ENCODE measurements at regions not wholly inside any gene's neighbourhood (a gene's known extent, or its start where the extent isn't known, plus 50 kb on each side); places are given as distances from the start of the nearest gene placed in this dataset.
A peak's percentile ranks its signal among the peaks of the same experiment; 100 is the strongest.

DNA sequence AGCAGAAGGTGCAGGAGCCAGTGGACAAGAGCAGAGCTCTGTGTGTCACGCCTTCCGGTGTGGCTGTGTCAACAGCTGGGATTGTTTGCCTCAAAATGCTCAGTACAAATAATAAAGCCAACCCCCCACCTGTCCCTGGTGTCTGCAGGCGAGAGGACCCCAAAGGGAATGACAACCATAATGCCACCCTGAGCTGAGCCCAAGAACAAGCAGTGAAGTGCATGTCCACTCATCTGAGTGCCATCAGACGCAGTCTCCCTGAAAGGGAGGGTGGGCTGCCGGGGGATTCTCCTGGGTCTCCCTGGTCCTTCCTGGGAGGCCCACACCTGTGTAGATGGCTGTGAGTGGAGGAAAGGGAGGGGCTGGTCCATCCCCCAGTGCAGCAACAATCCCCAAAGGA lies 328.8 kb upstream of the IRX1 start:
- no peak for DNase-seq

DNA sequence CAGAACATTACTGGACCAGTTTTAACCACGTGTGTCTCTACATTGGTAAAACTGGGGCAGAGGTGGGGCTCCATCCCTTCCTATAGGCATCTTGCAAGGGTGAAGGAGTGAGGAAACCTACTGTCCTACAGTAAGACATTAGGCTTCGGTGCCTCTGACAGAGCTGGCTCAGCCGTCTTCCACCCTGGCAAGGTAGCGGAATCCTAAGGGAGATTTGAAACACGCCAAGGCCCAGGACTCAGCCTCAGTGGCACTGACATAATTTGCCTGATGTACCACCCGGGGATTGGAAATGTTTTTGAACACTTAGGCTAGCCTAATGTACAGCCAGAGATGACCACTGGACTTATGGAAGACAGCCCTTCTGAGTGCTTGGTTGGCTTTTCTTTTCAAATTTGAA lies 329.7 kb upstream of the IRX1 start:
- no peak for DNase-seq

DNA sequence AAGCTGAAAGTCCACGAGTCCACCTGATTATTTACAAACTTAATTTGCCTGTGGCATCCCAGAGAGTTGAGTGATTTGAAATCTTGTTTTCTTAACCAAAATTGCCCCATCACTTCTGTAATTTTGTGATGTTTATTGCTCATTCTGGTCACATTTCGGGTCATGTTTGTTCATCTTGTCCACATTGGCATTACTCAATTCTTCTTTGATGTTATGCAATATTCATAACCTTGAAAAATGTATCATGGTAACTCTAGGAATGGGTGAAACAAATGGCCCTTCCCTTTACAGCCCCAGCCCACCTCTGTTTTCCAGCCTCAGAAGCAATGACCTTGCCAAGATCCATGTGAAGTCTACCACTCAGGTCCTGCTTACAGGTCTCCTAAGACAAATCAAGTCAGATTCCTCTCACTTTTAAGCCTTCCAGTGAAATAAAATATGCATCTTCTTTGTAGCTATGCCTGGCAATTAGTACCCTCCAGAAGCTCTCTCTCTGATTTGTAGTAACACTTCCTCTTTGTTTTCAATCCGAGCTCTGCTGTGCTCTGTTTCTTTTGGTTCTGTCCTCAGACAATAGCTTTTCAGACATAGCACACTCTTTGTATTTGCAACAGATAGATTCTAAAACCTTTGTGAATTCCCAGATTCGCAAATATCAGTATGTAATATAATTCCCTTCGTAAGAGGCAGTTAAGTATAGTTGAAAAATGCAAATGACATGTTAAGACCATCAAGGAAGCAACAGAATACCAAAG lies 330.3 kb upstream of the IRX1 start:
- no peak for DNase-seq

DNA sequence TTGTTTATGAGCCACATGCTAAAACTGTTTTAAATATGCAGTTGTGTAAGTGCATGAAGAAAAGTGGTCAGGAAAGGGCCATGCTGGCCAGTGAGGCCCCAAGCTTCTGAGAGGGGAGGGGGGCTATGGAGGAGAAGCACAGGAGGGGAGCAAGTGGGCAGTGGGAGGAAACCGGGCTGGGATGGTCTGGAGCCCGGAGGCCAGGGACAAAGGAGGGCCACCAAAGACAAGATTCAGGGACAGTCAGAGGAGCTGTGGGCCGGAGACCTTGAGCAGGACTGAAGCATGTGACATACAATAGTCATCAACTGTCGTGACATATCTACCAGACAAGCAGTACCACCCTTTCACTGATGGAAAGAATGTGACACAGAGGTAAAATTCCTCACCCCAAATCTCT lies 333.2 kb upstream of the IRX1 start:
- DNase-seq: no peak

DNA sequence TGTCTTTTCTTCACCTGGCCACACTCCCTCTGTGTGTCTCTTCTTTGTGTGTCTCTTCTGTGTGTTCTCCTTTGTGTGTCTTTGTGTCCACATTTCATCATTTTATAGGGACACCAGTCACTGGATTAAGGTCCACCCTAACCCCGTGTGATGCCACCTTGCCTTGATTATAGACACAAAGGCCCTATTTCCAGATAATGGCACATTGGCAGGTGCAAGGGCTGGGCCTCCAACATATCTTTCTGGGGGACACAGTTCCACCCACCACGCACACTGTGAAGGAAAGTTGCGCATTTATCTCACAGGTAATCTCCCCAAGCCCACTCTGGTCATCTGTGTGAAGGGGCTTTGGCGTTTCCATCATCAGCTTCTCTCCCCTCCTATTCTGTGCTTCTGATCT lies 334.6 kb upstream of the IRX1 start:
- no peak for DNase-seq

DNA sequence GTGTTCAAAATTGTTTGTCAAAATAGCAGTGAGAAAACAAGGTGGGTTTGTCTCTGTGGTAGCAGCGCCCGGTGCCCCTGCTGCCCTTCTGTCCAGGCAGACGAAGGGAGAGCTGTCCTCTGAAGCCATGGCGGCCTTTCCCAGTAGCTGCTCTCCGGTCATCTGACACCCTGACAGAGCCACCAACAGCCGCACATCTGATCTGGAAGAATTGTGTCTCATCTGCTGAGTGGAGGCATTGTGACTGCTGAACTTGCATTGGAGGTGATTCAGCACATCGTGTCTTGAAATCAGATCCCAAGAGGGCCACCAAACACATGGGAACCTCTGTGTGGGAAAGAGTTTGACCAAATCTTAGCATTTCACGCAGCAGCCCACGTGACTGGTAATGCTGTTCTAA lies 337.6 kb upstream of the IRX1 start:
- no peak for DNase-seq

DNA sequence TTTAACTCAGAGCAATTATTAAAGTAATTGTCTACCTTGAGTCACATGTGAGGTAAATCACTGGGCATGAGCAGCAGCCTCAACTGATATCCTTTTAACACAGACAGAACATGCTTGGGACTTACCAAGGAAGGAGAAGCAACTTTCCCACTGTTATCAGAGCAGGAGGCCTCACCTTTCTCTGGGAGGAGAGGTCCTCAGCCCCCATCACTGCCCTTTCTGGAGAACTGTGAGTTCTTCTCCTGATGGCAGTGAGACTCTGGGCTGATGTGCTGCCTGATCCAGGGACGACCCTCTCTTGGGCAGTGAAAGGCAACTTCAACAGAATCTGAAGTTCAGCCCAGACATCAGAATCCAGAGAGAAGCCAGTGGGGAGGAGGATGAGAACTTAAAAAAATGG lies 343.4 kb upstream of the IRX1 start:
- no peak for DNase-seq

DNA sequence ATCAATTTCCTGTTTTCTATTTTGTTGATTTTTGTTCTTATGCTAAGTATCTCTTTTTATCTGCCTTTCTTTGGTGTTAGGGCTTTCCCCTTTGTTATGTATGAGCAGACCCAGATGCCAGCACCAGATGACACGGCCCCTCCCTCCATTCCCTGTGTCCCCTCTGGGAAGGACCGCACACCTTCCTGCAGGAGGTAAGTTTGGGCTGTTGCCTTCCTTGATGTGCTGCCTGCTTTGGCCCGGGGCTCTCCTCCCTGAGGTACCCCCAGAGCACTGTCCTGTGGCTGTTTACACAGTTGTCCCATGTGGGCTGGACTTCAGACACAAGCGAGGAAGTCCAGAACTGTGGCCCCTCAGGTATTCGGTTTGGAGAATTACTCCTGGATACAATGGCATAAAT lies 343.8 kb upstream of the IRX1 start:
- no peak for DNase-seq

DNA sequence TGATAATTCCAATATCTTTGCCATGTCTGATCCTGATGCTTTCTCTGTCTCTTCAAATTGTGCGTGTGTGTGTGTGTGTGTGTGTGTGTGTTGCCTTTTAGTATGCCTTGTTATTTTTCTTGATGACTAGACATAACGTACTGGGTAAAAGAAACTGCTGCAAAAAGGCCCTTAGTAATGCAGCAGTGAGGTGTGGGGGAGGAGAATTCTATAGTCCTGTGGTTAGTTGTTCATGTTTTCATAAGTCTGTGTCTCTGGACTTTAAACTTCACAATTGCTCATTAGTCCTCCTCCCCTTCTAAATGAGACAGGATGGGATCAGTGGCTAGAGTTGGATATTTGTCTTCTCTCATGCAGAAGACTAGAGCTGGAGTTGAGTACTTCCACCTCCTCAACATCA lies 346.2 kb upstream of the IRX1 start:
- DNase-seq: no peak

DNA sequence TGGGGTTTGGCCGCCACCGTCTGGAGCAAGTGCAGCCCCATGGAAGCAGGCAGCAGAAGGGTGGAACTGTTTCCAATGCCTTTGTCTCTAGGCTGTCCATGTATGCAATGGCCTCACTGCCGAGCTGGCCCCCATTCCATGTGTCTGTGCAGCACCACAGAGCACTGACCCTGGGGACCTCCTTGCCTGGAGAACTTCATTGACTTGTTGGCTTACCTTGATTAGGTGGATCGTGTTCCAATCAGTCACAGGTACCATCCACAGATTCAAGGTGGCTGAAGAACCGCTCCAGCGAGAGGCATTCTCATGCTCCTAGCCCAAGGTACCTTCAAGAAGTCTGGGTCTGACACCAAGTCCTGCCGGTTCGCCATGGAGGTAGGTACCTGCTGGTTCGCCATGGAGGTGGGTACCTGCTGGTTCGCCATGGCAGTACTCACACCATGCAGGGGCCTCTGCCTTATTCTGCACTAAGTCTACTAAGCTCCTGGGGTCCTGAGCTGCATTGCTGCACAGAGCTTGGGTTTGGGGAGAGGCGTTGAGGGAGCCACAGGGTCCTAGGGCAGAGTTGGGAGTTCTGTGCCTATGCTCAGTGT lies 358.3 kb upstream of the IRX1 start:
- no peak for DNase-seq

DNA sequence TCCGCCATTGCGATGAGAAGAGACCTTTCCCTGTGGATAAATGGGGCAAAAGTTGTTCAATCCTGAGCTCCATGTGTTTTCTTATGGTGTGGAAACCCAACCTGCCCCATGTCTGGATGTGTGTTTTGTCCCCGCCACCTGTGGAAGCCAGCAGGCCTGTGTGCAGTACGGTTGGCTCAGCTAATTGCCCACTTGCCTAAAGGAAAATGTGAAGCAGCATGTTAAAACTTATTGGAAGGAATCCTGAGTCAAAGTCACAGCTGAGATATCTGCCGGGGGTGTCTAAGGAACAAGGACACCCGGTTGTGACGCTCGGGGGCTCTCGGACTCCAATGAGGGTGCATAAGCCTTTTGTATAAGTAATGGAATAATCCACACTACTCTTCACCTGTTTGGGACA lies 361.1 kb upstream of the IRX1 start:
- DNase-seq: no peak

DNA sequence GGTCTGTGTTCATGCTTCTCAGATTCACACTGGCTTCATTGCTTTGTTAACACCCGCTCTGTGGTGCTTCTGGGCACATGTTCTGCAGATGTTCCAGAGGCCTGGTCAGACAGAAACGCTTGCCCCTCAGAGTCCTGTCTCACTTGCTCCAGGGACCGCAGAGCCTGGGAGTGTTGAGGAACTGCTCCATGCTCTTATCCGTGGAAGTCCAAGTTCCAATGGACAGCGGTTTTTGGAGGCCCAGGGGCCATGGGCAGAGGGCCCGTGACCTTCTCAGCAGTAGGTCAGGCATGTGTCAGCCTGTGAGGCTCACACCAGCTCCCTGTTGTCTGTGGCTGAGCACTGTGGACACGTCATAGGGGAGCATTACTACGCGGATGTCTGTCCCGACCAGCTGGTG lies 364.7 kb upstream of the IRX1 start:
- DNase-seq: no peak

DNA sequence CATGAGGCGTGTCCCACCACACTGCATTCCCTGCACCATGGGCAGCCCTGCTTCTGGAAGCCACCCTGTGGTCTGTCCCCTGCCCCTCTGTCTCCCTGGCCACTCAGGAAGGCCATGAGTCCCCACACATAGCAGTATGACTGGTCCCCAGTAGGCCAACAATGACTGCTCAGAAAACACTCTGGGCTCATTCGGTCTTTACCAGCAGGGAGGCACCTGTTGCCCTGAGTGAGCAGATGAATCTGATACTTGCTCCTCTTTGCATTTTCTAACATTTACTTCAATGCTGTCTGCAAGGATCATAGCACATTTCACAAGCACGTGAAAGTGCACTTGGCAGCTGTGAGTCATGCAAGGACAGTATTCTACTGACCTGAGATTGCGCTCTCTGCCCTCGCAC lies 365.4 kb upstream of the IRX1 start:
- no peak for DNase-seq

DNA sequence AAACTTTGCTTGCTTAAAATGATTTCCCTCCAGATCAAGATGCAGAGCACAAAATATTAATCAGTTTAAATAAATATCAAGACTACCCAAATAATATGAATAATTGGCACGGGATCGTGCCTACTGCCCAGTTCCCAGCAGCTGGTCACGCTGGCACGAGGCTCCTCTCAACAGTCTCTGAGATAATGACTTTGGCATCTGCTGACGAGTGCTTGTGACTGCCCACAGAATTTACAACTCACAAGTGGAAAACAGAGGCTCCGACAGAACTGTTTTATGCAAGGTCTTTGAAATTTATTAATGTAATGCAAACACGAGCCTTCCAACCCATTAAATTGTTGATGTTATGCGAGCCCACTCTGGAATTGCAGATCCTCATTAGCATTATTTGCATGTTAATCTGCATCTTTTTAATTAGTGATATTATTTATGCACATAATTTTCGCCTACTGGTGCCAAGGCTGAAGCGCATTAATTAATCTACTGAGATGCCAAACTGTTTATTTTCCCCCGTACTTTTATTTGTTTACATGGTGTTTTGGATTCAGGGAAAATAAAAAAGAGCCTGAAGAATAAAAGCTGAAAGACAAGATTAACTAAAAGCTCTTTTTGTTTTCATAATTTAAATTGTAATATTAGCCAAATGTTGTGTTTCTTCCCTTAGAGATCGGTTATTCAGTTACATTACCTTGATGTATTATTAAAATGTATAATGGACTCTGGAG lies 369.3 kb upstream of the IRX1 start:
- DNase-seq: peak; percentile 6 to 37

DNA sequence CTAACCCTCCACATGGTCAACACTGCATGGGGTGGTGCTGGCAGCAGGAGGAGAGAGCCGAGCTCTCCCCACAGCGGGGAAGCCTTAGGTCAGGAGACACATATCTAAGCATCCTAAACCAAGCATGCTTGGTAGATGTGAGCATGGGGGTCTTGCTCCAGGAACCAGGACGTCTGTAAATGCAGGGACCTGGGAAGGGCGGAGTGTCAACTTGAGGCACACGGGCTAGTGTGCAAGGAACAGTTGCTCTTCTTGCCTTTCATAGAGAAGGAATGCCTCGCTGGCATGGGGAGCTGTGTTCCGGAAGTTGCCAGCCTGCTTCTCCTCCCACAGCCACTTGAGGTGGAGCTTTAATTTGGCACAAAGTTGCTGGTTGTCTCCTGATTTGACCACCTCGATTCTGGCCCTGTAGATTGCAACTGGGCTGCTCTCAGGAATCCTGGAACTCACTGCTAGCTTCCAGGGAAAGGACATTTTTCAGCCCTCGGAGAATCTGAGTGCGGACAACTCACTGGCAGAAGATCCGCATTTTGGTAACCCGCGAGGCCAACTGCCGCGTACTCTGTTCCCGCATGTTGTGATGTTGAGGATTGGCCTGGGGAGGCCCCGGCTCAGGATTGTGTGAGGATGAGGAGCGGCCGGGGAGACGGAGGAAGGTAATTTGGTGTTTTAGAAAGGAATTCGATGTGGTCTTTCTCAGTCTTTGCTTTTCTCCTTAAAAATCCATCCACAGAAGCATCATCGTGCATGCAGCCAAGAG lies 370.3 kb upstream of the IRX1 start:
- DNase-seq: no peak

DNA sequence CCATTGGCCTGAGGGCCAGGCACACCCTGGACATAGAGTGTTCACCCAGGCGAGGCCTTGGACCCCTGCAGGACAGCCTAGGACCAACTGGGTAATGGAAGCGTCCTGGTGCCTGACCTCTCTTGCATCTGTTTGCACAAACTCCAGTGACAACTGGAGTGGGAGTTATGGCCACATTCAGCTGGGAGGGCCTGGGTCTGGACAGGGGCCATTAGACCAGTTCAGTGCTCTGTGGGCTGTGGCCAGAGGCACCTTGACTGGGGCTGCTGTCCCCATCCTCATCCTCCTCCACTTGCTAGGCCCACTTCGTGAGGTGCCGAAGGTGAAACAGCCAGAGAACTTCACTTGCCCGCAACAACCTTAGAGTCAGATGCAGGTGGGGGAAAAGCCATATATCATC lies 372.7 kb upstream of the IRX1 start:
- no peak for DNase-seq

DNA sequence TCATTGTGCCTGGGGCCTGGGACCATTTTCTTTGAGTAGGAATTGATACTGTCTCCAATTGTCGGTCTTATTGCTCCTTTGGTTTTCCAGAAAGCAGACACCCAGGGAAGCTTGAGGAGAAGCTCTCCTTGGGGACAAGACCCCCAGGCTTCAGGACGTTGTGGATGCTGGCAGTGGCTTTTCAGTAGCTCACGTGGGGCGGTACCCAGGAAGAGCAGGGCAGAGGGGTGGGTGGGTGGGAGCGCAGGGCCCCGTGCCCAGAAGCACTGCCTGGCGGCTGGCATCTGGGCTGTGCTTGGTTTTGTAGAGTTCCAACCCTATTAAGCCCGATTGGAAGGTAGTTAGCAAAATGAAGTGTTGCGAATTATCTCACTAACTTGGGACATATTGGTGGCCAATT lies 374.2 kb upstream of the IRX1 start:
- no peak for DNase-seq

DNA sequence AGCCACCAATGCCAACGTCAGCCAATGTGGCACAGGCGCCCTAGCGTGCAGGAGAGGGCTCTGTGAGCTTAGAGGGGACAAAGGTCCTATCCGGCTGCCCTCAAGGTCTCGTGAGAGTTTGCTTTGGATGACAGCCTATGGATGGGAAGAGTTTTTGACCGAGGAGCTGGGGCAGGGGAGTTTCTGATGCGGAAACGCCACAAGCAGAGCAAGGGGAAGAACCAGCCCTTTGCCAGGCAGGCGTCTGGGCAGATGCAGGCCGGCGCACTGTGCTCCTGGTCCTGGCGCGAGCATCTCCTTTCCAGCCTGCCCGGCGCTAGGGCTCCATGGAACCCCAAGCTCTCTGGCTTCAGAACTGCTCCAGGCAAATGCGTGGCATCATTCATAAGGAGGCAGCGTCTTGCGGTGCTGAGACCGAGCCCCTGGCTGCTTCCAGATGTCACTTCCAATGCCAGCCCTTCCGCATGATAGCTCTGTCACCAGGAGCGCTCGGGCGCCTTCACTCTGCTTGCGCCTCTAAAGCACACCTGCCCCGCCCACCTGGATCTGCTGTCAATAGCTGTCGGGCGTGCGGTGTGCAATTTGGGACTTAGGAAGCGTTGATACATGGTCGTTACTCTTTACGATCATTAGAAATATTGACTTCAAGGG lies 374.9 kb upstream of the IRX1 start:
- DNase-seq: no peak

DNA sequence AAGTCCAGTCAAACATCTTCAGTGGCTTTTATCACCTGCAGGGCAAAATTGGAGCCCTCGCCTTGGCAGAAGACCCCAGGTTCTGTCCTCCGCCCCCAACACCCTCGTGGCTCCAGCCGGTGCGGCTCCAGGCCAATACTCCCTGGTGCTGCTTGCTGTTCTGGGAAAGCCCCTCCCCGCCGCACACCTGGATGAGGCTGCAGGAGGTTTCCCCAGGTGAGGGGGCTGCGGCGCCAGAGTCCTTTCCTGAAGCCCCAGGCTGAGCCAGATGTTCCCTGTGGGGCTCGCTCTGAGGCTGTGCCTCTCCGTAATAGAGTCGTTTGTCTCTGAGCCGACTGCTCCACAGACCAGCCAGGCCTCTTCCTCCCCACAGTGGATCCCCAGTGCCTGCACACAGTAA lies 375.4 kb upstream of the IRX1 start:
- no peak for DNase-seq

DNA sequence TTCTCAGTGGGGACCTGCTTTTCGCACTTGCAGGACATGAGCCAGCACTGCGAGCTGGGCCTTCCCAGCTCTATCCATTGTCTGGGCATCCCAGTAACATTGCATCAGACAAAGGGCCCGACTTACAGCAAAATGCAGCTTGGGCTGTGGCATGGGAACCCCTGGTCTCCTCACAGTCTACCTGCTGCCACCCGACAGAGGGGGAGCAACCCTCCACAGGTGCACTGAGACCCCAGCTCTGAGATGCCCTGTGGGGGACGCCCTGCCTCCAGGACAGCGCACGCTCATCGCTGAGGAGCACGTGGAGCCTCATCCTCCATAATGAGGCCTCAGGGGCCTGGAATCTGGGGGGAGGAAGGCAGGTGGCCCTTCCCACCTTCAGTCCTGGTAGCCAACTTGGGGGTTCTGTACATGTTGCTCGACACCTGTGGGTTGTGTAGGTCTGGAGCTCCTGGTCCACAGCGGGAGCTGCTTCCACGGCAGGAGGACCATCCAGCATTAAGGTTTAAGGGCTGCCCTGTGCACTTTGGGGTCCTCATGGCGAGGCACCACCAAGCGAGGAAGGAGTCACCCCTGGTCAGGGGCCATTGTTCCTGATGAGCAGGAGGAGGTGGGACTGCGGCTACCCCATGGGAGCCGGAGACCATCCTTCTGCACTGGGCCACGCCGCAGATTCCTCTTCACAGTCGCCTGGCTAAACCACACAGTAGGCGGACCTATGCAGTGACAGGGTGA lies 376.5 kb upstream of the IRX1 start:
- DNase-seq: no peak

DNA sequence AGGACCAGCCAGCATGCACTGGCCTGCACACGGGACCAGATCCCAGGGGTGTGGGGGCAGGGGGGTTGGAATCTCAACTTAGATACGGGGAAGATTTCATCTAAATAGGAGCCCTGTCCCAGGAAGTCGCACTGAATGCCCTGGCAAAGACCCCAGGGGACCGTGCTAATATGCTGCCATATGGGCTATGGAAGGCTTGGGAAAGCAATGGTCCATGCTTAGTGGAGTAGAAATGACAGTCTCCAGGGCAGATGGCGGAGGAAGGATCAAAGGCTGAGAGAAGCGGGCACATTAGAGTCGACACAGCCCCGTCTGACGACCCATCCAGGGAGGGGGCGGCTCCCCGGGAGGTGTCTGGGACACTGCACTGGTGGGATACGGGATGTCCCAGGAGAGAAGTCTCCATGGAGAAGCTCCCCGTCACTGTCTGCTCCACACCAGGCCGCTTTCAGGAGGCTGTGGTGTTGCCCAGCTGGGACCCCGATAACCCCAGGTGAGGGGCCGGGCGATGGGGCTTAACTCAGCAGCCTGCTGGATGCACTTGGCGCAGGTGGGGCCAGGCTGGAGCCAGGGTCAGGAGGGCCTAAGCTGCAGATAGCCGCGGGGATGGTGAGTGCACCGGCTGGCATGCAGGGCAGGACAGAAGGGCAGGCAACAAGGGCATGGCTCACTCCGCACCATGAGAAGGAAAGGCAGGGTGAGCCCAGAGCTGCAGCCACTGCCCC lies 377.7 kb upstream of the IRX1 start:
- DNase-seq: peak; percentile 96 to 97

DNA sequence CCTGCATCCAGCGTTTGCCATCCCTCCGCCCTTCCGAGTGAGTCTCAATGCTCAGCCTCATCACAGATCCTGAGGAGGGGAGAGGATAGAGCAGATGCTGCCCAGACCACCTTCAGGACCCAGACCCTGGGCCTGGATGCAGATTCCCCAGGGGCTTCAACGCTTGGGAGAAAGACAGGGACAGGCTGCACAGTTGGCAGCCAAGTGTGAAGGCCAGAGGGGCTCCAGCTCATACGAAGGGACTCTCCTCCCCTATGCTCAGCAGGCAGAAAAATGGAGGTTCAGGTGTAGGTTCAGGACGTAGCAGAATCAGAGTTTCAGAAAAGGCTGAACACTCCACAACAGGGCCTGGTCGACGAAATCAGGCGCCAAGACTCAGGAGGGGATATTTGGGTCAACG lies 378.5 kb upstream of the IRX1 start:
- DNase-seq: no peak

Data from NCI-H524 (cell line).